AG09309 (cell line): ENCODE measurements at regions not wholly inside any gene's neighbourhood (a gene's known extent, or its start where the extent isn't known, plus 50 kb on each side); places are given as distances from the start of the nearest gene placed in this dataset.

ENCODE experiments used
- DNase-seq: peaks from one replicate; pipeline ENCODE4 v3.0.0-alpha.2; 2010; ENCODE audit warnings: low read depth
- H3K4me3 ChIP-seq: 2 replicates; pipeline ENCODE4 v1.5.1; 2011; ENCODE audit warnings: mild to moderate bottlenecking, low read depth, low read length, moderate library complexity; ENCODE audit not compliant: control insufficient read depth
- TF ChIP-seq, protein P1 (sequence below): IDR thresholded peaks from 2 replicates; pipeline ENCODE4 v1.5.1; 2011; ENCODE audit warnings: mild to moderate bottlenecking, low read depth, low read length, inconsistent platforms; ENCODE audit not compliant: insufficient read depth, control insufficient read depth; ENCODE audit errors: missing control alignments

DNA sequence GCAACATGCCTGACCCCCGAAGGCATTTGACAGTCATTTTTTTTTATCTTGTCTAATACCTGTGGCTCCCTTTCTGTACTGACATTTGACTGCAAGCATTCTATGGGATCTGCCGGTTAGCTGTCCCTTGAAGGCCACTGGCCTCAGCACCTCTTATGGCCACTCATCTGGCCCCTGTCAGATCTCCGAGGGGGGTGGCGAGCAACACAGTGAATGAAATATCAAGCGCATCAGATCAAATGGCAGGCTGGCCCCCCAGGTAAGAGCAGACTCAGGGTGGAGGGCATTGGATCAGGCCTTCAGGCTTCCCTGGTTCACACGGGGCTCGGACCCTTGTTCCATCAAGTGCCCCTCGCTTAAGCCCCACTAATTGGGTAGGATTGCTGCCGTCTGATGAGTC lies 199.6 kb upstream of the MKI67 start:
- TF ChIP-seq, protein P1, sequence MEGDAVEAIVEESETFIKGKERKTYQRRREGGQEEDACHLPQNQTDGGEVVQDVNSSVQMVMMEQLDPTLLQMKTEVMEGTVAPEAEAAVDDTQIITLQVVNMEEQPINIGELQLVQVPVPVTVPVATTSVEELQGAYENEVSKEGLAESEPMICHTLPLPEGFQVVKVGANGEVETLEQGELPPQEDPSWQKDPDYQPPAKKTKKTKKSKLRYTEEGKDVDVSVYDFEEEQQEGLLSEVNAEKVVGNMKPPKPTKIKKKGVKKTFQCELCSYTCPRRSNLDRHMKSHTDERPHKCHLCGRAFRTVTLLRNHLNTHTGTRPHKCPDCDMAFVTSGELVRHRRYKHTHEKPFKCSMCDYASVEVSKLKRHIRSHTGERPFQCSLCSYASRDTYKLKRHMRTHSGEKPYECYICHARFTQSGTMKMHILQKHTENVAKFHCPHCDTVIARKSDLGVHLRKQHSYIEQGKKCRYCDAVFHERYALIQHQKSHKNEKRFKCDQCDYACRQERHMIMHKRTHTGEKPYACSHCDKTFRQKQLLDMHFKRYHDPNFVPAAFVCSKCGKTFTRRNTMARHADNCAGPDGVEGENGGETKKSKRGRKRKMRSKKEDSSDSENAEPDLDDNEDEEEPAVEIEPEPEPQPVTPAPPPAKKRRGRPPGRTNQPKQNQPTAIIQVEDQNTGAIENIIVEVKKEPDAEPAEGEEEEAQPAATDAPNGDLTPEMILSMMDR = no peak
- no peak for DNase-seq
- no peak overlapping the region for H3K4me3 ChIP-seq

DNA sequence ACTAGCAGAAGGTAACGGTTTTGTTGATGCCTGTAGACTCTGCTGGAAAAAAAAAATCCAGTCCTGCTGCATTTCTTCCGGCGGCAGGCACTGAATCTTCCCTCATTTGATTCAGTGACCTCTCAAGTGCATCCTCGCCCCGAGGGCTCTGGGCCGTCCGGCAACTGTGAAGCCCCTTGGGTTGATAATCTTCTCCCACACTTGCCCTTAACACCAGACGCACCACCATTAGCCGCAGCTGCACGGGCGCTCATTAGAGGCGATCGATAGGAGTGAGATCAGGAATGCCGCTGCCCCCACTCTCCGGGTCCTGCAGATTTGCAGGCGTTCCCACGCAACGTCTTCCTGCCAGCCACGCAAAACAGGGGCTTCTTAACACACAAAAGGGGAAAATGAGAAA lies 200.0 kb upstream of the MKI67 start:
- TF ChIP-seq, protein P1 = no peak
- H3K4me3 ChIP-seq = no peak overlapping the region
- DNase-seq = no peak

DNA sequence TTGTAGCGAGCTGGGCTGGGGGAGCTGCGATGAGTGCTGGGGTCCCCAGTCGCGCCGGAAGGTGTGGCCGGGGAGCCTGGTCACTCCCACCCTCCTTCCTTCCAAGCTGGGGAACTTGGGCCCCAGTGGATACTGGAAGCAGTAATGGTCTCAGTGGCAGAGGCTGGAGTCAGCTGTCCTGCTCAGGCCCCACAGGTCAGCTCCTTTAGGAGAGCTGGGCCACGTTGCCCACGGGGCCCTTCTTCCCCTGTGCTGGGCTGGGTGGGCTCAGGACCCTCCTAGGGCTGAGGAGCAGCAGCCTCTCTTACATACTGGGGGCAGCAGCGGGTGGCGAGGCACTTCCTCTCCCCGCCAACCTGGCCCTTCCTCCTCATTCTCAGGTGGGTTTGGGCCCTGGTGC lies 200.6 kb upstream of the MKI67 start:
- TF ChIP-seq, protein P1 = no peak
- H3K4me3 ChIP-seq = no peak overlapping the region
- DNase-seq = no peak

DNA sequence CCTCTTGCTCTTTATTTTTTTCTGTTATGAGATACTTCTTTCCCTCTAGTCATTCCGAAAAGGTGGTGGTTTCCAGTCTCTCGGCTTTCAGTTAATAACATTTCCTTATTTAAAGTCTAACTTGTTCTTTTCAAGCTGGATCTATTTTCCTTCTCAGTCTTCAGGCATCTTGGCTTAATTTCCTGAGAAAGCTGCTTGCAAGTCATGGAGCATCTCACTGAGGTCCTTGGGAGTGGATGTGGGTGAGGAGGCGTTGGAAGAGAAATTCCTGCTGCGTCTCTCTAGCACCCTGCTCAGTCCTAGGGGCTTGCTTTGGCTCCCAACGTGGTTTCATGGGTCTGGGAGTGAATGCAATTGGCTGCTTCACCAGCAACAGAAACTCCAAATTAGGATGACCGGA lies 210.2 kb upstream of the MKI67 start:
- DNase-seq = no peak
- TF ChIP-seq, protein P1 = no peak
- no peak overlapping the region for H3K4me3 ChIP-seq

DNA sequence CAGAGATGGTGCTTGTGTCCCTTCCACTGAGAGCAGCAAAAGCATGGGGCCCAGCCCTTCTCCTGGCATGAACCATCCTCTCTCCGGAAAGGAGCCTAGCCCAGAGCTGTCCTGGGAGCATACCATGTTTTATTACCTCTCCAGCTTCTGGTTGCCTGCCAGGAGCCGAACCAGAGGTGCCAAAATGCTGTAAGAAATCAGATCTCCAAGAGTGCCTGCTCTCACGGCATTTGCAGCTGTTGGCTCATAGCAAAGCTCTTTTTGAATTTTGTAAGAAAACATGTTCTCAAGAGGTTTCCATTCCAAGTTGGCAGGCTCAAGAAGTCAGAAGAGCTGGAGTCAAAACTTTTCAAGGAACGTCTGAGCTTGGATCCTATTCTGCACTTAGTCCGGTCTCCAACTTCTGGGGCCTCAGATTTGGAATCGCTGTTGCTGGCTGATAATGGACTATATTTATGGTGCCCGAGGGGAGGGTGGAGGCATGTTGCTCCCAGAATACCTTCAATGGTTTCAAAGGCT lies 211.7 kb upstream of the MKI67 start:
- DNase-seq = no peak
- TF ChIP-seq, protein P1 = no peak
- no peak overlapping the region for H3K4me3 ChIP-seq

DNA sequence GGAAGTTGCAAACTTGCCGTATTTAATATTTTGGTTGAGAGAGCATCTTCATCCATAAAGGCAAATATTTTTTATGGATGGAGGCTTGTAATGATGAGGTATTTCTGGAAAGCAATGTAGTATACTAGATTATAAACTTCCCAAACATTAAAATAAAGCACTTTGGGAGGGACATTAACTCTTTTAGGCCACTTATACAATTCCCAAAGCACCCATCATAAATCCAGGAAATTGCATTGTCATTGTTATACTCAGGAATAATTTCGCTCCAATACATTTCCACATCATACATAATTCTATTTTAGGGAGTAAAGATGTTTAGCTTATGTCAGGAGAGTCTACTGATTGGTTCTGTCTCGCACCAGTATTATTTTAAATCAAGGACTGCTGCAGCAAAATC lies 212.7 kb upstream of the MKI67 start:
- no peak overlapping the region for H3K4me3 ChIP-seq
- TF ChIP-seq, protein P1 = no peak
- DNase-seq = no peak

DNA sequence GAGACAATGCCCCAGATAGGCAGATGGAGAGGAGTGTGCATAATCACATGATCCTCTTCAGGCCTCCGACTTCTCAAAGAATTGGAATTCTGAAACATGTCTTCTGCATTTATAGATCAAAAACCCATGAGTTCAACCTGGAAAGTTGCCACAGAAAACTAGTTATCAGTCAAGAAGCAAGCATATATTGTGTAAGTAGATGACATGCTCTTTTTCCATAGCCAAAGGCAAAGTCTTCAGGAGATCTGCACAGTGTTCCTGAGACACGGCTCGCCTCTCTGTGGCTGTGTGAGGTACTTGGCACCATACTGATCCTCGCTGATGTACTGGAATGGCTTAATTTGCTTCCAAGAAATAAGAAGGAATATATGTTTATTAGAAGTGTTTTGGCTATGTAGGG lies 213.5 kb upstream of the MKI67 start:
- no peak for DNase-seq
- no peak overlapping the region for H3K4me3 ChIP-seq
- TF ChIP-seq, protein P1 = no peak
